ENCODE measurements at regions not wholly inside any gene's neighbourhood (a gene's known extent, or its start where the extent isn't known, plus 50 kb on each side); places are given as distances from the start of the nearest gene placed in this dataset.
A peak's percentile ranks its signal among the peaks of the same experiment; 100 is the strongest.
"Not testable (repeated sequence)": the region's sequence is repeated elsewhere in the genome, so short reads cannot be mapped to it uniquely, and the experiment has no call there.

DNA sequence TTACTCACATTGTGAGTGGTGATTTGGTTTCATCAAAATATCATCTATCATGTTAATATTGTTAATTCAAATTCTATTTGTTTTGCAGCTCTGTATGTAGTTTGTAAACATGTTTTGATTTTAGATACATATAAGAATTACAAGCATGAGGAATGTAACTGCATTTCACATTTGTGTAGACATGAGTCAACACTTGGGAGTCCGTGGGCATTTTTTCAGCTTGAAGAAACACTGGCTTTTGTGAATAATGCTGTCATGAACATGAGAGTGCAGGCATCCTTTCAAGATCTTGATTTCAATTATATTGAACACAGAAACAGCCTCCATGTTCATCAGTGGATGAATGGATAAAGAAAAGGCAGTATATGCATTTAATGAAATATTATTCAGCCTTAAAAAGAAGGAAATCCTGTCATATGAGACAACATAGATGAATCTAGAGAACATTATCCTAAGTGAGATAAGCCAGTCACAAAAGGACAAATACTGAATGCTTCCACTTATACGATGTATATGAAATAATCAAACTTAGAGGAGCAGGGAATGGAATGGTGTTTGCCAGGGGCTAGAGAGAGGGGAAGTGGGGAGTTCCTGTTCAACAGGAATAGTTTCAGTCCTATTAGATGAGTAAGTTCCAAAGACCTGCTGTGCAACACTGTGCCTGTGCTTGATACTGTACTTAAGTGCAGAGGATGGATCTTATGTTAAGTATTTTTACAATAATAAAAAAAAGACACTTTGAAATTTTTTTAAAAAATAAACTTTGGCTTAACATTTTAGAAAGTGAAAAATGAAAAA lies 194.9 kb downstream of the LRATD1 start:
- DNase-seq (ENCODE audit: low spot score) = peak; percentile 19

DNA sequence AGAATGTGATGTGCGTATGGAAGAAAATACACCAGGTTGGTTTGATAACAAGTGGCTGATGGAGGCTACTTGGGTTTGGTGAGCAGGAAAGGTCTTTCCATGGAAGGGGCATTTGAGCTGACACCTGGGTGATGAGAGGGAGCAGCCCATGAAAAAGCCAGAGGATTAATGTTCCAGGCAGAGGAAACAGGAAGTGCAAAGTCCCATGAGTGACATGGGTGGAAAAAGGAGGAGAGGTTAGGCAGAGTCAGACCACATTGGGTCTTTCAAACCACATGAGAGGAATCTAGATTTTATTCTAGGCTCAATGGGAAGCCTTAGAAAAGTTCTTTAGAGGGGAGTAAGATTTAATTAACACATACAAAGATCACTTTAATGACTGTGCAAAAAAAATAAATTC lies 195.7 kb downstream of the LRATD1 start:
- DNase-seq (ENCODE audit: low spot score) = no peak

DNA sequence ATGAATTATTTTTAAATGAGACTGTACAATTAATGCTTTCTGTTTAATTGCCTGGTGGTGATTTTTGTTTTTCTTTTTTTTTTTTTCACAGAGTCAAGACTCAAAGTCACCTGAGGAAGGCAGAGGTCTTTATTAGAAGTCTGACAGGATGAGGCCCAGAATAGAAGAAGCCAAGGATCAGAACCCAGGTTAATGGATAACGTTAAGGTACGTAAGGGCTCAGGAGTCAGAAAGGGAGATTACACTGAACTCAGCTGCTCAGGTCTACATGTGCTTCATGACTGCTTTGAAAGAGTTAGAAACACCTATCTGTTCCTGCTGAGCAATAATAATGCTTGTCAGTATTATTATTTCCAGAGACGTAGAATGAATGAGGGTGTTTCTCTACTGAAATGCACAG lies 196.5 kb downstream of the LRATD1 start:
- no peak for DNase-seq (ENCODE audit: low spot score)

GRCh38 chr2:14831458-14831857 lies 198.9 kb downstream of the LRATD1 start:
- DNase-seq (ENCODE audit: low spot score) = peak; percentile 21

GRCh38 chr2:14843507-14844204 lies 211.1 kb downstream of the LRATD1 start:
- no peak for DNase-seq (ENCODE audit: low spot score)

GRCh38 chr2:14855751-14856150 lies 223.2 kb downstream of the LRATD1 start:
- no peak for DNase-seq (ENCODE audit: low spot score)

DNA sequence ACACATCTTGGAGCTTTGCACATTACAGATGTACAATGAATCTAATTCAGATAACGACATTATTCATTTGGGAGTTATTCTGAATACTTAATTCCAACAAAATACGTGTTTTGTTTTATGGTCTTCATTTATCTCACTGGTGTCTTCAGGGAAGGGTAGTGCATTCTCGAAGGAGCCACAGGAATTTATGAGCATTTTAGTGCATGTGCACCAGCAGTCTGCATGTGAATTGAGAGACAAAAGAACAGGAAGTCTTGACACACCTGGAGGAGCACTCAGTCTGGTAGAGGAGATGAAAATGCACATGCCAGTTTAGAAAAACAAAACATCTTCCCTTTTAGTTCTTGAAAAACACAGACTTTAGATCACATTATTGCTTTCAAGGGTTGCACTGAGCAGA lies 228.7 kb downstream of the LRATD1 start:
- no peak for DNase-seq (ENCODE audit: low spot score)

DNA sequence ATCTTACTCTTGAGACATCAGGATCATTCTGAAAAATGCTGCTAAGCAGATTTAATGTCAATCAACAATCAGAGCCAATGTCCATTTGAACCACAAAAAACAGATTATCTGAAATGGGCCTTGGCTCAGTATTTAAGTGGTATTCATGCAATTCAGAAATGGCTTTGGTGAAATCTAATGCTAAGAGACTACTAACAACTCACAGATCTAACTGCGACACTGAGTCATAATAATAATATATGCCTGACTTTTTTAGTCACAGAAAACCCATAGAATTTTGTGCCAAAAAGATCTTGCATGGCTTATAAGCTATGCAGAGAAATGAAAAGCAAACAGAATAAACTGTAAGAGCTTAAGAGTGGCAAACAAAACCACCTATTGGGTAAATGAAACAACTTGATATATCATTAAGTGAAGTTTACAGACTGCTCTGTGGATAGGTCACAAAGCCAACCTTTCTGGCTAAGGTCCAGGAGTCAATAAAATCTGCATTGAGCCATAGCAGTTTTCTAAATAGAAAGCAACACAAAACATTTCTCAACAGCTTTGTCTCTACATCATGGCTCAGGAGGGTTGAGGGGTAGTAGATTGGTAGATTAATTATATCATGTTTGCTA lies 234.3 kb downstream of the LRATD1 start:
- DNase-seq (ENCODE audit: low spot score) = no peak

- no peak for DNase-seq (ENCODE audit: low spot score)
Observed at GRCh38 chr2:14867853-14868252, 235.3 kb downstream of the LRATD1 start.

DNA sequence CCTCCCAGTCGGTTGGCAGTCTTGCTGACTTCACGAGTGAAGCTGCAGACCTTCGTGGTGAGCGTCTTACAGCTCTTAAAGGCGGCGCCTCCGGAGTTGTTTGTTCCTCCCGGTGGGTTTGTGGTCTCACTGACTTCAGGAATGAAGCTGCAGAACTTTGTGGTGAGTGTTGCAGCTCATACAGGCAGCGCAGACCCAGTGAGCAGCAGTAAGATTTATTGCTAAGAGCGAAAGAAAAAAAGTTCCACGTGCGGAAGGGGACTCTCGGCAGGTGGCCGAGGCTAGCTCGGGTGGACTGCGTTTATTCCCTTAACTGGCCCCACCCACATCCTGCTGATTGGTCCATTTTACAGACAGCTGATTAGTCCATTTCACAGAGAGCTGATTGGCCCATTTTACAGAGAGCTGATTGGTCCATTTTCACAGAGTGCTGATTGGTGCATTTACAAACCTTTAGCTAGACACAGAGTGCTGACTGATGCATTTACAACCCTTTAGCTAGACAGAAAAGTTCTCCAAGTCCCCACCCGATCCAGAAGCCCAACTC lies 240.3 kb downstream of the LRATD1 start:
- DNase-seq (ENCODE audit: low spot score) = no peak

DNA sequence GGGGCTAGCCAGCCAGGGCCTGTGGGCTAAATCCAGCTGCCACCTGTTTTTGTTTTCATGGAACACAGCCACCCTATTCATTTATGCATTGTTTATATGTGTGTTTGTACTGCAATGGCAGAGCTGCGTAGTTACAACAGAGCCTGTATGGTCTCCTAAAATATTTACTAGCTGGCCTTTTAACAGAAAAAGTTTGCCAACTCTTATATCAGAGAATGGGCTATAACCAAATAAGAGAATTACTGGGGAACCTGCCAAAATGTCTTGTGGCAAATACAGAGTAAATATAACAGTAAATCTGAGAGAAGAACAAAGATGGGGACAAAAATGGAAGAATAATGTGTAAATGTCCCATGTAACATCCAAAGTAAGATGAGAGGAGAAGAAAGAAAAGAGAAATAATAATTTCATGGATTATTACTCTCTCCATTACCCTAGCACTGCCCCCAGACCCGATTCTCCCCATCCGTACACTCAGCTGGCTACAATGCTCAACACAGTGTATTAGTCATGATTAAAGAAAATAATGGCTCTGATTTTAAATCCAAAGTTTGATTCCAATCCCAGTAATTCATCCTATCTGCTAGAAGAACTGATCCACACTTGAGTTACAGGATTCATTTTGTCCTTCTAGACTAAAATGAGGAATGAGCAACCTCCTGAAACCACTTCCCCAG lies 249.3 kb downstream of the LRATD1 start:
- DNase-seq (ENCODE audit: low spot score) = no peak

DNA sequence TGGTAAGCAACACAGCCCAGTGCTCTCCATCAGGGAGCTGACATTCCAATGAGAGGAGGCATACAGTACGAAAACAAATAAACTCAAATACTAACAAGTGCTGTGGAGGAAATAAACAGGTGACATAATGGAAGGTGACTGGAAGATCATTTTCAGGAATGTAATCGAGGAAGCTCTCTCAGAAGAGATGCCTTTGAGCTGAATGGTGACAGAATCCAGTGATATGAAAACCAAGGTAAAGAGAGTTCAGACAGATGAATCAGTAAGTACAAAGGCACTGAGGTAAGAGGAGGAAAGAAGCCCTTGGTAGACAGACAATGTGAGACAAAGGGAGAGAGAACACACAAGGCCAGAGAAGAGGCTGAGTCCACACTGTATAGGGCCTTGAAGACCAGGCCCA lies 252.1 kb downstream of the LRATD1 start:
- DNase-seq (ENCODE audit: low spot score) = no peak

GRCh38 chr2:14891546-14891945 lies 259.0 kb downstream of the LRATD1 start:
- DNase-seq (ENCODE audit: low spot score) = no peak

GRCh38 chr2:14896330-14897030 lies 264.0 kb downstream of the LRATD1 start:
- DNase-seq (ENCODE audit: low spot score) = no peak

GRCh38 chr2:14899621-14900414 lies 267.3 kb downstream of the LRATD1 start:
- DNase-seq (ENCODE audit: low spot score) = no peak

DNA sequence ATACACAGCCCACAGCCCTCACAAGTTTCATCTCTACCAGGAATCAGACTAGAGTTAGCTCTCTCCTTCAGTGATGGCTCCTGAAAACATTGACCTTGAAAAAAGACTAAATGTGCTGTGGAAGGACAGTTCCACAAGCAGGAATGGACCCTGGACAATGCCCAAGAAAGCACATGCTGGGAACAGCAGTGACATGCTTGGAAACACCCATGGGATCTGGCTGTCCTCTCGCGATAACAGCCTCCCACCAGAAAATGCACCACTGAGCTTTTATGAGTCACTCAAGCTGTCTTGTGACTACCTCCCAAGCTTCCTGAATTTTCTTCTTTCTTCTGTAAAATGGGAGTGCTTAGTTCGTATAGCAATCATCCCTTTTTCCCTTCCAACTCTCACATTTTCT lies 269.2 kb downstream of the LRATD1 start:
- no peak for DNase-seq (ENCODE audit: low spot score)

DNA sequence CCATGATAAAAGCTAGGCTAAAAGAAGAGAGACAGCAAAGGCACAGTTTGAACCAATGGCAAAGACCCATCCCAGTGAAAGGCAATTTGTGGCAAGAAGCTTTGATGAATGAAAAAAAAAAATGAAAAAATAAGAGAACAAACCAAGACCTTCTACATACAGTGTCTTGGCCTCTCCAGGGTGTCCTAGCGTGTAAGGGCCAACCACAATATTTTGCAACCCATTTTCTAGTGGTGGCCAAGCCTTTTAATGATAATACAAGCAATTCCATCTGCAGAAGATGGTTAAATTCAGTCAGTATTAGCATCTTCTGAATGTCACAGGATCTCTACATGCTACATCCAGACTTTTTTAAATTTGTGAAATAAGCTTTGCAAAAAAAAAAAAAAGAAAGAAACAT lies 270.4 kb downstream of the LRATD1 start:
- DNase-seq (ENCODE audit: low spot score) = no peak

- DNase-seq (ENCODE audit: low spot score) = peak; percentile 18
Observed at GRCh38 chr2:14903709-14904374, 271.3 kb downstream of the LRATD1 start.

- DNase-seq (ENCODE audit: low spot score) = not testable (repeated sequence)
Observed at GRCh38 chr2:14904378-14904777, 271.9 kb downstream of the LRATD1 start.

GRCh38 chr2:14905571-14905970 lies 273.1 kb downstream of the LRATD1 start:
- DNase-seq (ENCODE audit: low spot score) = no peak
